ENCODE measurements at regions not wholly inside any gene's neighbourhood (a gene's known extent, or its start where the extent isn't known, plus 50 kb on each side); places are given as distances from the start of the nearest gene placed in this dataset.

DNA sequence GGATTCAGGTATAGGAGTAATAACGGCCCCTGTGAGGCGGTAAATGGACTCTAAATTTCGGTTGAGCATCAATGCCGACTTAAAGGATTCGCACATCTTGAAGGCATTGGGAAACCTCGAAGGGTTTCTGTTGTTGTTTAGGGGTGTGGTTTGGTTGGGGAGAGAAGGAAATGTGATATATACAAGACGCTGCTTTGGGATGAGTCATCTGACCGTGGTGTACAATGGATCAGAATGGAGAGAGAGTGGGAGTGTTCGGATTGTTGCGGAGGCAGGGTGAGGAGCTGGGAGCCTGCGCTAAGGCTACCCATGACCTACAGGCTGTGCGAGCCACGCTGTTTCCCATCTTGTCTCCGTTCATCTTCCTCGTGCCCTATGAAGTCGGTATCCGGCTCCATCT is 60.4 kb upstream of the ERCC6L2 start:
- TF ChIP-seq POLR2A (IDR thresholded peaks at IDR 0.05; ENCODE audit: low read depth): no peak
- no peak for TF ChIP-seq EP300 (IDR thresholded peaks at IDR 0.05)
- TF ChIP-seq POLR2AphosphoS5 (IDR thresholded peaks at IDR 0.05): no peak
